RWPE1 (cell line): ENCODE measurements at regions not wholly inside any gene's neighbourhood (a gene's known extent, or its start where the extent isn't known, plus 50 kb on each side); places are given as distances from the start of the nearest gene placed in this dataset.

Experiments used
- CTCF ChIA-PET: fragments of 350-600 bp; sonication (Branson Sonifier 250); formaldehyde crosslinking; extraction: SDS; loops from one replicate; lab custom pipeline; 2021; lab: Yijun Ruan, JAX
- POLR2A ChIA-PET: fragments of 400-600 bp; formaldehyde crosslinking; extraction: SDS; loops from one replicate; lab custom pipeline; 2020; ENCODE audit warnings: antibody characterized with exemption; ENCODE audit not compliant: low non-redundant PET; lab: Yijun Ruan, JAX
- DNase-seq: peaks from one replicate; pipeline ENCODE4 v3.0.0; 2012; ENCODE audit warnings: low spot score
- H3K27ac ChIP-seq: fragments of 450-650 bp; 2 replicates; pipeline ENCODE4 v1.5.1; 2017
- CTCF ChIP-seq: fragments of 450-650 bp; conservative IDR thresholded peaks from 2 replicates; pipeline ENCODE4 v1.5.1; 2017; ENCODE audit warnings: low read depth, mild to moderate bottlenecking

GRCh38 chr21:19433623-19434022 lies 1030.0 kb upstream of the TMPRSS15 start:
- DNase-seq: no peak

GRCh38 chr21:19440792-19441655 lies 1037.4 kb upstream of the TMPRSS15 start:
- POLR2A ChIA-PET: no interaction called here
- CTCF ChIA-PET: no interaction called here
- DNase-seq: no peak
- no peak overlapping the region for H3K27ac ChIP-seq
- no peak for TF ChIP-seq CTCF

More at GRCh38 chr21:19433623-19434022, 1030.0 kb upstream of the TMPRSS15 start:
- ChIA-PET POLR2A (no interaction called here), CTCF (no interaction called here)
- no peak overlapping the region for H3K27ac ChIP-seq
- no peak for TF ChIP-seq CTCF

- CTCF ChIA-PET: no interaction called here
- no peak overlapping the region for H3K27ac ChIP-seq
- no peak for TF ChIP-seq CTCF
- no peak for DNase-seq
- POLR2A ChIA-PET: no interaction called here
Observed at GRCh38 chr21:19458295-19458694, 1054.7 kb upstream of the TMPRSS15 start.

GRCh38 chr21:19461481-19462205 lies 1058.1 kb upstream of the TMPRSS15 start:
- CTCF ChIA-PET: no interaction called here
- H3K27ac ChIP-seq: no peak overlapping the region
- DNase-seq: no peak
- TF ChIP-seq CTCF: no peak
- POLR2A ChIA-PET: no interaction called here

- DNase-seq: no peak
- H3K27ac ChIP-seq: no peak overlapping the region
- ChIA-PET POLR2A (no interaction called here), CTCF (interaction anchor here (1.0 kb wide), 1 partner anchor 13 kb away, joined by 4 read pairs; no protein-coding TSS in a partner anchor)
- TF ChIP-seq CTCF: no peak
Observed at GRCh38 chr21:19463966-19464365, 1060.4 kb upstream of the TMPRSS15 start.

- POLR2A ChIA-PET: no interaction called here
- no peak for TF ChIP-seq CTCF
- no peak for DNase-seq
- H3K27ac ChIP-seq: no peak overlapping the region
- CTCF ChIA-PET: no interaction called here
Observed at GRCh38 chr21:19468991-19469715, 1065.6 kb upstream of the TMPRSS15 start.
